ENCODE measurements at regions not wholly inside any gene's neighbourhood (a gene's known extent, or its start where the extent isn't known, plus 50 kb on each side); places are given as distances from the start of the nearest gene placed in this dataset.

DNA sequence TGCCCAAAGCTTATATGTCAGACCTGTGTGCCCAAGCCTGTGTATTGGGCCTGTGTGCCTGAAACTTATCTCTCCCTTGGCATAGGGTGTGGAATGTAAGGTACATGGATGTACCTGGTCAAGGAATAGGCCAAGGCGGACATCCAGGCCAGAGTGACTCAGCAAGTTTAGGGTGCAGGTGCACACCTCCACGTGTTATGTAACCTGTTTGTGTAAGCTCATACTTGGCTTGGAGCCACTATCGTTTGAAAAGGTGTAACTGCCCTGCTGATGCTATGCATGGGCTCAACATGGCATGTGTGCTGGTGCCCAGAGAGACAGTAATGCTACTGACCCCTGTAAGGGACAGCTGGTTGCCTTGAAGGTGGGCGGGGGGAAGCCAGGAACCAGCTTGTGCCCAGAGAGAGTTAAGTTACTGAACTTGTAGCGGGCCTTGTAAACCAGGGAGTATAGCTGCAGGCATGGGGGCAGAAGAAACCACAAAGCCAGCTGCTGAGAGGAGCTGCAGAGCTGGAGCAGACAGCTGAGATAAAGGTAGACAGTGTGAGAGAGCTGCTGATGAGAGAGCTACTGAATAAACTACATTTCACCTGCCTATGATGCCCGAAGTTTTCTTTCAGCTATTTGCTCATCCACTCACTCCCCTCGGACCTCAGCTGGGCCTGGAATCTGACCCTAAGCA lies 656.4 kb upstream of the ZWINT start:
- no peaks in the 10 kb centered on the region for H3K4me1 Mint-ChIP-seq (ENCODE audit: low read depth, unreplicated experiment)
- H3K36me3 Mint-ChIP-seq (ENCODE audit: insufficient read depth, unreplicated experiment) = no peaks in the 10 kb centered on the region
- Histone ChIP-seq H3K27me3 (replicated peaks; ENCODE audit: control insufficient read depth, insufficient read depth, low read length) (no peaks in the 10 kb centered on the region), H3K36me3 (ENCODE audit: control insufficient read depth, insufficient read depth, low read length) (no peaks in the 10 kb centered on the region), H3K9me3 (no peaks in the 10 kb centered on the region), H3K4me3 (ENCODE audit: low read depth, low read length) (no peak overlapping the region), H3K4me1 (no peaks in the 10 kb centered on the region)
- intact Hi-C loops (cut with micrococcal nuclease; ENCODE audit: unreplicated experiment) = no loop called here
- H3K9me3 Mint-ChIP-seq (ENCODE audit: unreplicated experiment) = no peaks in the 10 kb centered on the region
- H3K27me3 Mint-ChIP-seq (ENCODE audit: insufficient read depth, unreplicated experiment) = peaks cover 2% of the 10 kb centered on the region
- ChIA-PET POLR2A (no interaction called here), CTCF (no interaction called here)
- TF ChIP-seq, protein P1, sequence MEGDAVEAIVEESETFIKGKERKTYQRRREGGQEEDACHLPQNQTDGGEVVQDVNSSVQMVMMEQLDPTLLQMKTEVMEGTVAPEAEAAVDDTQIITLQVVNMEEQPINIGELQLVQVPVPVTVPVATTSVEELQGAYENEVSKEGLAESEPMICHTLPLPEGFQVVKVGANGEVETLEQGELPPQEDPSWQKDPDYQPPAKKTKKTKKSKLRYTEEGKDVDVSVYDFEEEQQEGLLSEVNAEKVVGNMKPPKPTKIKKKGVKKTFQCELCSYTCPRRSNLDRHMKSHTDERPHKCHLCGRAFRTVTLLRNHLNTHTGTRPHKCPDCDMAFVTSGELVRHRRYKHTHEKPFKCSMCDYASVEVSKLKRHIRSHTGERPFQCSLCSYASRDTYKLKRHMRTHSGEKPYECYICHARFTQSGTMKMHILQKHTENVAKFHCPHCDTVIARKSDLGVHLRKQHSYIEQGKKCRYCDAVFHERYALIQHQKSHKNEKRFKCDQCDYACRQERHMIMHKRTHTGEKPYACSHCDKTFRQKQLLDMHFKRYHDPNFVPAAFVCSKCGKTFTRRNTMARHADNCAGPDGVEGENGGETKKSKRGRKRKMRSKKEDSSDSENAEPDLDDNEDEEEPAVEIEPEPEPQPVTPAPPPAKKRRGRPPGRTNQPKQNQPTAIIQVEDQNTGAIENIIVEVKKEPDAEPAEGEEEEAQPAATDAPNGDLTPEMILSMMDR (IDR thresholded peaks at IDR 0.05; ENCODE audit: insufficient read depth in 1 of 2, low read depth in 1 of 2, low read length in 1 of 2, severe bottlenecking in 1 of 2, unreplicated experiment in 1 of 2) = no peak
- no TSS peak for BruUV-seq (replicated peaks)
- DNase-seq = no peak
- no peak overlapping the region for H3K4me3 Mint-ChIP-seq (ENCODE audit: unreplicated experiment)
- H3K27ac Mint-ChIP-seq (ENCODE audit: unreplicated experiment) = no peak overlapping the region

DNA sequence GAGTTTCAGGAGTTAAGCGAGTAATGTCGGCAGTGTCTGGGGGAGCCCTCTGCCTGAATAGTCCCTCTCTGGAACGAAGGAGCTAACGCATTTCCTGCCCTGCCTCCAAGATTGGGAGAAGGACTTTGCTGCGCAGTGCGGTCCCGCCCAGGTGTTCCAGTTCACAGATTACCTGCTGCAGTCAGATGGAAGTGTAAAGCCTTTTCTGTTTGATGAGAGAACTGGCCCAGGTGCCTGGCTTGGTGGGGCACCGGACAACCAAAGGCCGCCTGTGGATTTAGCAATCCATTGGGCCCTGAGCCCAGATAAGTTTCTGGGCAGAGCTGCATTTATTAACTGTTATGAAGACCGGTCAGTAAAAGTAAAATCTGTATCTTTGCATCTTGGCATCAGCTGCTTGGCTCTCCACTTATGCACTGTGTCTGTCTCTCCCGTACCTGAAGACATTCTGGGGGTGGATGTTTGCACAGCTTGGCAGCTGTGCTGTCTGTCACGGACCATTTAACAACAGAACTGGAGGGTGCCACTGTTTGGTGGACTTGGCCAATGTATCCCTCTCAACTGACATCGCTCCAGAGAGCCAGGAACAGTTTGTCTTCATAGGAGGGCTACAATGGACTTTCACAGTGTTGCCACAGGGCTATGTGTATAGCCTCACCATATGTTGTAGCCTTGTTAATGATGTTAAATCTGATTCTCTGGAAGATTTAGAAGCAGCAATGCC lies 654.7 kb upstream of the ZWINT start:
- TF ChIP-seq, protein P1 (IDR thresholded peaks at IDR 0.05; ENCODE audit: insufficient read depth in 1 of 2, low read depth in 1 of 2, low read length in 1 of 2, severe bottlenecking in 1 of 2, unreplicated experiment in 1 of 2) = no peak
- no peaks in the 10 kb centered on the region for H3K36me3 Mint-ChIP-seq (ENCODE audit: insufficient read depth, unreplicated experiment)
- no peak overlapping the region for H3K4me3 Mint-ChIP-seq (ENCODE audit: unreplicated experiment)
- BruUV-seq (replicated peaks) = no TSS peak
- ChIA-PET POLR2A (no interaction called here), CTCF (no interaction called here)
- no peaks in the 10 kb centered on the region for H3K4me1 Mint-ChIP-seq (ENCODE audit: low read depth, unreplicated experiment)
- no peaks in the 10 kb centered on the region for H3K27me3 ChIP-seq (replicated peaks; ENCODE audit: control insufficient read depth, insufficient read depth, low read length)
- intact Hi-C loops (cut with micrococcal nuclease; ENCODE audit: unreplicated experiment) = no loop called here
- no peaks in the 10 kb centered on the region for H3K36me3 ChIP-seq (ENCODE audit: control insufficient read depth, insufficient read depth, low read length)
- H3K9me3 ChIP-seq = no peaks in the 10 kb centered on the region
- H3K4me3 ChIP-seq (ENCODE audit: low read depth, low read length) = no peak overlapping the region
- peaks cover 2% of the 10 kb centered on the region for H3K27me3 Mint-ChIP-seq (ENCODE audit: insufficient read depth, unreplicated experiment)
- DNase-seq = no peak
- no peaks in the 10 kb centered on the region for H3K9me3 Mint-ChIP-seq (ENCODE audit: unreplicated experiment)
- H3K27ac Mint-ChIP-seq (ENCODE audit: unreplicated experiment) = no peak overlapping the region
- no peaks in the 10 kb centered on the region for H3K4me1 ChIP-seq

DNA sequence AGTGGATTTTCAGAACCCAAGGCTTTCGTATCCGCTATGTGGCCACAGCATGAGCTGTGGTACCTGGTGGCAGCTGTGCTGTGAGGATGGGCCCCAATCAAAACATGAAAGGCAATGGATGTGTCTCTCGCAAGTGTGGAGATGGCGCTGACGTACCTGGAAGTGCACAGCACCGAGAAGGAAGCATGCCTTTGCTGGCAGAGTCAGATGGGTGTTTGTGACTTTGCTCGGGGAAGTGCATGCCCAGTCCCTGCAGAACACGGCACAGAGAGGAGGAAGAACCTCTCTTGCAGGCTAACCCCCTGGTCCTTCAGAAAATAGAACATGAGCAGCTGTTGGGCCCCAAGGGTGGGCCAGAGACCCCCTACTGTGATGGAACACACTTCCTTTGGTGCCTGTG lies 654.1 kb upstream of the ZWINT start:
- Mint-ChIP-seq H3K9me3 (ENCODE audit: unreplicated experiment) (no peaks in the 10 kb centered on the region), H3K27me3 (ENCODE audit: insufficient read depth, unreplicated experiment) (peaks cover 2% of the 10 kb centered on the region), H3K4me1 (ENCODE audit: low read depth, unreplicated experiment) (no peaks in the 10 kb centered on the region), H3K36me3 (ENCODE audit: insufficient read depth, unreplicated experiment) (no peaks in the 10 kb centered on the region), H3K4me3 (ENCODE audit: unreplicated experiment) (no peak overlapping the region), H3K27ac (ENCODE audit: unreplicated experiment) (no peak overlapping the region)
- intact Hi-C loops (cut with micrococcal nuclease; ENCODE audit: unreplicated experiment) = no loop called here
- no peaks in the 10 kb centered on the region for H3K9me3 ChIP-seq
- ChIA-PET POLR2A (no interaction called here), CTCF (no interaction called here)
- TF ChIP-seq, protein P1 (IDR thresholded peaks at IDR 0.05; ENCODE audit: insufficient read depth in 1 of 2, low read depth in 1 of 2, low read length in 1 of 2, severe bottlenecking in 1 of 2, unreplicated experiment in 1 of 2) = no peak
- H3K27me3 ChIP-seq (replicated peaks; ENCODE audit: control insufficient read depth, insufficient read depth, low read length) = no peaks in the 10 kb centered on the region
- no peaks in the 10 kb centered on the region for H3K4me1 ChIP-seq
- no peak overlapping the region for H3K4me3 ChIP-seq (ENCODE audit: low read depth, low read length)
- BruUV-seq (replicated peaks) = no TSS peak
- no peaks in the 10 kb centered on the region for H3K36me3 ChIP-seq (ENCODE audit: control insufficient read depth, insufficient read depth, low read length)
- no peak for DNase-seq

Data from Caco-2 (cell line).